ENCODE measurements at regions not wholly inside any gene's neighbourhood (a gene's known extent, or its start where the extent isn't known, plus 50 kb on each side); places are given as distances from the start of the nearest gene placed in this dataset.

DNA sequence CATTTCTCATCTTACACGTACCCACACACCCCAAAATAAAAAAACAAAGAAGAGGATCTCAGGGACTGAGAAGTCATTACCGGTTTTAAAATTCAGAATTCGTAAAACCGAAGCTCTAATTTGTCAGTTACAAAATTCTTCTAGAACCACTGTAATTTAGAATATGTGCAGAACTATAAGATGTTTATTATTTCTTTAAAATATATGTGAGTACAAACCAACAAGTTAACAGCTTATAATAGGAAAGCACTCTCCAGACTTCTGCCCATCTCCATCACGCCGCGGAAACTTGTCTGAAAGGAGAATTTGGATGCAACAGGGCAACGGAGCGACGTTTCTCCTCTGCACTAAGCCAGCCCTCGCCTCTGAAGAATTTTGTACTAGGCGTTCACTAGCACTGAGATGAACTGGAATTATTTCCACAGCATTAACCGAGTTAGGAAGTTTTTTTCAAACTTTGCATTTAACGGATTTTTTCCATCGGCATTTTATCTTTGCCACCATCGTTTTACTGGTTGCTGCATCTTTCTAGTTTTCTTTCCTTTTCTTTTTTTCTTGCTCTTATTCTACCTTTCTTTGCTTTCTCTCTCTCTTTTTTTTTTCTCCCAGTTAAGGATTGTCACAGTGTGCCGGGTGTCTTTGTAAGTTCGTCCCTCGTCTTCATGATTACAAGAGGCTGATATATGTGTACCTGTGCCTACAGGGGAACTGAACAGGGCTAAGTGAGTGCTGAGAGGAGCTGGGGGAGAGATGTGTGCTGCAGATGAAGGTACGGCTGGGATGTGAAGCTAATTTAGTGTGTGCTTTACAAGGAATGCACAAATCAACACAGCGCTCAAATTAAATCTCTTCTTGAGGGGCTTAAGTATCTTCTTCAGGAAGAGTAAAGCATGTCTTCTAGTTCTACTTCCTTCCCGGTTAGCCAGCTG, 295.9 kb upstream of the NFE2L3 start:
- Histone ChIP-seq H3K4me3 (peak overlapping the region; percentile 71), H3K27ac (peak overlapping the region; percentile 25 to 77)
- TF ChIP-seq, protein P1, sequence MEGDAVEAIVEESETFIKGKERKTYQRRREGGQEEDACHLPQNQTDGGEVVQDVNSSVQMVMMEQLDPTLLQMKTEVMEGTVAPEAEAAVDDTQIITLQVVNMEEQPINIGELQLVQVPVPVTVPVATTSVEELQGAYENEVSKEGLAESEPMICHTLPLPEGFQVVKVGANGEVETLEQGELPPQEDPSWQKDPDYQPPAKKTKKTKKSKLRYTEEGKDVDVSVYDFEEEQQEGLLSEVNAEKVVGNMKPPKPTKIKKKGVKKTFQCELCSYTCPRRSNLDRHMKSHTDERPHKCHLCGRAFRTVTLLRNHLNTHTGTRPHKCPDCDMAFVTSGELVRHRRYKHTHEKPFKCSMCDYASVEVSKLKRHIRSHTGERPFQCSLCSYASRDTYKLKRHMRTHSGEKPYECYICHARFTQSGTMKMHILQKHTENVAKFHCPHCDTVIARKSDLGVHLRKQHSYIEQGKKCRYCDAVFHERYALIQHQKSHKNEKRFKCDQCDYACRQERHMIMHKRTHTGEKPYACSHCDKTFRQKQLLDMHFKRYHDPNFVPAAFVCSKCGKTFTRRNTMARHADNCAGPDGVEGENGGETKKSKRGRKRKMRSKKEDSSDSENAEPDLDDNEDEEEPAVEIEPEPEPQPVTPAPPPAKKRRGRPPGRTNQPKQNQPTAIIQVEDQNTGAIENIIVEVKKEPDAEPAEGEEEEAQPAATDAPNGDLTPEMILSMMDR (IDR thresholded peaks at IDR 0.05): no peak
- no peak for DNase-seq (ENCODE audit: low spot score)

DNA sequence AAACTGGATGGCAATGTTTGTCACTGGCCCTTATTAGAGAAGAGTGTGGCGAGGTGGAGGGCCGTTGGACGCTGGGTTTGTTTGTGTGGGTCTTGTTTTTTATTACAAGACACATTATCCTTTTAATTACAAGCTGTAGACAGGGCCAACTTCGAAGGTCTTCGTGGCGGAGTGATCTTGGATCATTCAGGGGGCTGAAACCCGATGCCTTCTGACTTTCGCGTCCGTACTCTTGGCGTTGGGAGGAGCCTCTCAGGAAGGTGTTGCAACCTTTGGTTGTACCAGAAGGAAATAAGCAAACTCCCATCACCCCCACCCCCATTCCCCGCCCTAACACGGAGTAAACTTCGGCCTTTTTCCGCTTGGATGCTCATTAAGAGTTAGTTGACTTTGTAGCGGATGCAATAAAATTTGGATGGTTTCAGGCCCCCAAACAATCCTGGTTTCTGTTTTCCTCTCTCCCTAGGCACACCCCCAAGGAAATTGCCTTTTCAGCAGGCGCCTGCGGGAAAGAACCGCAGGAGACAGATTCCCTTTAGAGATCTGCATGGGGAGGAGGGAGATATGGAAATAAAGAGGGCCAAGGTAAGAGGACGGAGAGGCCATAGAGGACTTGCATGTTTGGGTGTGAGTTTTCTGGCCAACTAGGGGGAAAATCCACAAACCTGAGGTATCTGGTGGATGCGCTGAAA, 294.5 kb upstream of the NFE2L3 start:
- TF ChIP-seq, protein P1 (IDR thresholded peaks at IDR 0.05): no peak
- no peak for DNase-seq (ENCODE audit: low spot score)
- peak overlapping the region; percentile 71 for H3K4me3 ChIP-seq
- peak overlapping the region in 1 of 2 donors; percentile 77 for H3K27ac ChIP-seq

- no peak for DNase-seq (ENCODE audit: low spot score)
- TF ChIP-seq, protein P1 (IDR thresholded peaks at IDR 0.05): no peak
- H3K4me3 ChIP-seq: peak overlapping the region; percentile 71
- no peak overlapping the region for H3K27ac ChIP-seq
Measured at GRCh38 chr7:25858200-25858524, 293.8 kb upstream of the NFE2L3 start.

DNA sequence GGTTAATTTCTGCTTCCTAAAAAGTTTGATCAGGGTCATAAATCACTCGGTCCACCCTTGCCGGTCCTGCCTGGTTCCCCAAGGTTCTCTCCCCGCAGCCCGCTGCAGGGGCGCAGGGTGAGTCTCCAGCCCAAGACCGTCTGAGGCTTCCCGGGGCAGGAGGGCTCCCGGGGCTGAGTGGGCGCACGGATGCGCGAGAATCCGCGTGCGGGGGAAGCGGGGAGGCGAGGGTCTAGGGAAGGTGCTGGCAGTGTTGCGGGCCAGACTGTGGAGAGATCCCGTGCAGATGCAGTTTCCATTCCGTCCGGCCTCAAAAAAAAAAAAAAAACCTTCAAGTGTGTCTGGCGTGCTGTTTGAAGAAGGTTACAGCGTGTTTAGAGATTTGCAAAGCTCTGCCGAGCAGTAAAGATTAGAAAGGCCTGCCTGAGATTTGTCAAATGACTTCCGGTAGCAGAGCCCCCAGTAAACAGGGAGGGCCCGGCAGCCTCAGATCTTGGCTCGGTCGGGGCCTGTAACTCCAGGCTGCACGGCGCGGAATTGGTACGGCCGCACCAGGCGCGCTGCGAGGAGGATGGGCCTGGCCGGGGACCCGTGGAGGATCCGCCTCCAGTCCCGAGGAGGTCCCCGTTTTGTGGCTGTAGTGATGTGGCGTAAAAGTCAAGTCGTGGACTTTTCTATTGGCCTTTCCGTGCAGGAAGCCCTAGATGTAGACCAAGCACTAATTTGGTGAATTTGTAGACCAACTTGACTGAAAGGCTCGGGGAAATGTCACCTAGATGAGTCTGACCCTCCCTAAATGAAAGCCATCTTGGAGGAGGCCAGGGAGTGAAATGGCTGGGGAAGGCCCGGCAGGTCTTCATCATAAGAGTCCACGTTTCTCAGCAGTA, 293.2 kb upstream of the NFE2L3 start:
- TF ChIP-seq, protein P1 (IDR thresholded peaks at IDR 0.05): no peak
- no peak for DNase-seq (ENCODE audit: low spot score)
- Histone ChIP-seq H3K27ac (no peak overlapping the region), H3K4me3 (no peak overlapping the region)

GRCh38 chr7:25859412-25860274, 292.4 kb upstream of the NFE2L3 start:
- TF ChIP-seq, protein P1 (IDR thresholded peaks at IDR 0.05): no peak
- Histone ChIP-seq H3K27ac (no peak overlapping the region), H3K4me3 (no peak overlapping the region)
- no peak for DNase-seq (ENCODE audit: low spot score)
